ENCODE measurements at regions not wholly inside any gene's neighbourhood (a gene's known extent, or its start where the extent isn't known, plus 50 kb on each side); places are given as distances from the start of the nearest gene placed in this dataset.
"Not testable (repeated sequence)": the region's sequence is repeated elsewhere in the genome, so short reads cannot be mapped to it uniquely, and the experiment has no call there.

- DNase-seq: no peak
These were observed 165.5 kb upstream of the SALL3 start for GRCh38 chr18:78813936-78814710.

DNA sequence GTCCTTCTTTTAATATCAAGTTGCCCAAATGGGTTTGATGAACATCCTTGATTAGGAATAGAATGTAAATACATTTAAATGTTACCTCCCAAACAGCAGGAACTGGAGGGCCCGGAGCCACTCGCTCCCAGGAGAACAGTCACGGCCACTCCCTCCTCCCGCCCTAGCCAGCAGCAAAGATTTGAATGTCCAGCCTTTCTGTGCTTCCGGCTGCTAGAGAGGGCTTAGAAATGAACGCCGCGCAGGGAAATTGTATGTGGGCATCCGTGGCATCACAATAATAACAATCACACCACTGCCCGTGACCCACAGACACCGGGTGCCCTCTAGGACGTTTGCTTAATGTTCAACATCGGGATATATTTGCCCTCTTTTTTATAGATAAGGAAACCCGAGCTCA, 164.9 kb upstream of the SALL3 start:
- DNase-seq: no peak

GRCh38 chr18:78816114-78816513, 163.5 kb upstream of the SALL3 start:
- DNase-seq: no peak

DNA sequence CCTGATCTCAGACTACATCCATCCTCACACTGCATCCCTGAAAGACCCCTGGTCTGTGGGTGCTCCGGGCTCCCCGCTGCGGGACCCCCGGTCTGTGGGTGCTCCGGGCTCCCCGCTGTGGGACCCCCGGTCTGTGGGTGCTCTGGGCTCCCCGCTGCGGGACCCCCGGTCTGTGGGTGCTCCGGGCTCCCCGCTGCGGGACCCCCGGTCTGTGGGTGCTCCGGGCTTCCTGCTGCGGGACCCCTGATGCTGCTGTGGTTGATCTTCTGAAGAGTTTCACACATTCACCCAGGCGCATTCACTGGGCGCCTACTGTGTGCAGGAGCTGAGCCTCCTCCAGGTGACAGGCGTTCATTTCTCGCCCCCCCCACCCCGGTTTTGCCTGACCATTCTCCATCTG, 162.7 kb upstream of the SALL3 start:
- DNase-seq: no peak

GRCh38 chr18:78818495-78818894, 161.1 kb upstream of the SALL3 start:
- no peak for DNase-seq

- DNase-seq: no peak
These were observed 160.7 kb upstream of the SALL3 start for GRCh38 chr18:78818961-78819360.

- no peak for DNase-seq
These were observed 159.3 kb upstream of the SALL3 start for GRCh38 chr18:78820161-78820834.

DNA sequence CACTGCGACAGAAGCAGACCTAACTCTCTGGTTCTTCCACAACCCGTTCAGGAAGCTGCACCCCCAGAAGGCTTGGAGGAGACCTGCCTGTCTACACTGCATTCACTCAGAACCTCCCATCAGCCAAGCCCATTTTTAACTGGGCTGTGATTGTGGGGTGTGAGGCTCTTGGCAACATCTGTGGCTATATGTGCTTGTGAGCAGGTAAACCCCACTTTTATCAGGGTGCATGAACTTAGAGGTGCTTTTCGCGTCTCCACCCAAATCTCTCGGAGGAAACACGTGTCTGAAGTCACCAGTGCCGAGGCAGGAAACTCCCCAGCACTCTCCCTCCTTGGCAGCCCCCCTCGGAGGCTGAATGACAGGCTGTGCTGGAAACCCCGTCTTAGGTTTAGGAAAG, 158.2 kb upstream of the SALL3 start:
- DNase-seq: no peak

GRCh38 chr18:78822171-78822948, 157.3 kb upstream of the SALL3 start:
- DNase-seq: no peak

- DNase-seq: no peak
These were observed 156.7 kb upstream of the SALL3 start for GRCh38 chr18:78822949-78823285.

GRCh38 chr18:78825168-78825567, 154.4 kb upstream of the SALL3 start:
- no peak for DNase-seq

DNA sequence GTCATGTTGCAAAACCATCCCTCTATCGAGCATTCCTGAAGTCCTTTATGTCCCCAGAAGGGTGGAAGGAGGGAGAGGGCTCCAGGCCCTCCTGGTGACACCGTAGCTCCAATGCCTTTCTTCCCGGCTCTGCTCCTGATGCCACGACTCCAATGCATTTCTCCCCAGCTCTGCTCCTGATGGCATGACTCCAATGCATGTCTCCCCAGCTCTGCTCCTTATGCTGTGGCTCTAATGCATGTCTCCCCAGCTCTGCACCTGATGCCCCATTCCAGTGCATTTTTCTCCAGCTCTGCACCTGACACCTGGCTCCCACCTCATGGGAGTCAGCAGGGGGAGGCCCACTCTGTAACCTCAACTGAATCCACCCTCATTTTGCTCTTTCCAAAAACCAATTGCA, 153.0 kb upstream of the SALL3 start:
- no peak for DNase-seq

DNA sequence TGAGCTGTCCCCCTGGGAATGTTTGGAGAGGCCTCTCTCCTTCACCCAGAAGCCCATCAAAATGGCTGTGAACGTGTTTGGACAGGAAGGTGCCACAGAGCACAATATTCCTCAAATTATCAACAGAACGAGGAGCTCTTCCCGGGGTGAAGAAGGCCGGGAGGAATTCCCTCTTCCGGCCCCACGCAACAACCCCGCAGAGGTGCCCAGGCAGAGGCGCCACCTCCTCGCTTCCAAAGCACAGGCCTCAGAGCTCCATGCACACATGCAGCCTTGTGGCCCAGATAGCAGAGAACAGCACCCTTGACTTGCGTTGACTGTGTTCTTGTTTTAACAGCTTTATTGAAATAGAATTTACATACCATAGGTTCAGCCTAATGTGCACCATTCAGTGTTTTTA, 152.5 kb upstream of the SALL3 start:
- DNase-seq: no peak

DNA sequence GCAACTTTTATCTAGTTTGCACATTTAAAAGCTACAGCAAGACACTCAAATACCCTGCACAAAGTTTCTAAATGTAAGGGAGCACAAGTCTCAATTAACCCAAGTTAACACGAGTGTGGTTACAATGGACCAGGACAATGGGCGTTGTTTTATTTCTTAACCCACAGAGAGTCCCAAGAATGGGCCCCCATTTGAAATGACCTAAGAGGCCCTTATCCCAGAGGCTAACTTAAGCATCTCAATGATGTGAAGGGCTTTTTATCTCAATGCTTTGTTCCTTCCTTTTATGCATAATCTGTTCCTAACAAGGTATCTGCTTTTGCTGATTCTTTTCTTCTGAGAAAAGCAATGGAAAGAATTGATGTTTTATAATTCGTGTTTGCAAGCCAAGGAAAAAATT, 151.5 kb upstream of the SALL3 start:
- no peak for DNase-seq

DNA sequence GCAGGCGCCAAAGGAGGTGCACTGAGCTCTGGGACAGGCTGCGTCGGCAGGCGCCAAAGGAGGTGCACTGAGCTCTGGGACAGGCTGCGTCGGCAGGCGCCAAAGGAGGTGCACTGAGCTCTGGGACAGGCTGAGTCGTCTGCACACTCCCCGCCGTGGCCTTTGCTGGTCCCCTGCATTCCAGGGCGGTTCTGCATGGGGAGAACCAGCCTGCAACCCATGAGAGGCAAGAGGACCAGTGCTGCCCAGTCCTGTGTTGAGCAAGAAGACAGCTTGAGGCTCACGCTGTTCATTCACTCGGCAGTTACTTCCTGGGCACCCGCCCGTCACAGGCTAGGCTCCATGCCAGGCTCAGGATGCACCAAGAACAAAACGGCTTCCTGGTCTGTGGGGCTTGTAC, 150.6 kb upstream of the SALL3 start:
- DNase-seq: not testable (repeated sequence)

DNA sequence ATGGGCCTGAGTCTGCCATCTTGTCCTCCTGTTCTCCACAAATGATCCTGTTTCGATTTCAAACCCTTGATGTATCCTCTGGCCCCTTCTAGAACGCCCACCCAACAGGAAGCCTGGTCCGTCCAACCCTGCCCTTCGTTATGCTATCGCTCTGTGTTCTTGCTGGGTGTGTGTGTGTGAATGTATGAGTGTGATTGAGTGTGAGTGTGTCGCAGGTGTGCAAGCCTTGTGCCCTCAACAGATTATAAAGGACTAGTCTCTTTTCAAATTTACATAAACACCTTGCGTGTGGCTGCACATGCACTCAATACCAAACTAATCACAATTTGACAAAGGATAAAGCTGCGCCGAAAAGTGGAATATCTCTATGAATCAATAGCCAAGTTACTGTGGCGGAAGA, 149.5 kb upstream of the SALL3 start:
- no peak for DNase-seq

- no peak for DNase-seq
These were observed 148.8 kb upstream of the SALL3 start for GRCh38 chr18:78830826-78831225.

DNA sequence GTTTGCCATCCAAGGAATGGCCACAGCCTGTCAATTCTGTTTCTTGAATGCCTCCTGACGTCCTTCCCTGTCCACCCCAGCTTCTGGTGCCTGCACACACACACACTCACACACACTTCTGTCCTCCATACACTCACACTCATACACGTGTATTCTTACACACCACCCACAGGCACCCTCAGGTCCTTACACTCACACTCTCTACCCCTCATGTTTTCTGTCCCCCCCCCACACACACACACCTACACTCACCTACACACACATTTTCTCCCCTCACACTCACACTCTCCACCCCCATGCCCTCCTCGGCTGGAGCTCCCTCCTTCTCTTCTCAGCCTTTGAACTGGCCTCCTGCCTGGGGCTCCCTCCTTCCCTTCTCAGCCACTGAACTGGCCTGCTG, 148.0 kb upstream of the SALL3 start:
- no peak for DNase-seq

- no peak for DNase-seq
These were observed 145.8 kb upstream of the SALL3 start for GRCh38 chr18:78833833-78834232.

DNA sequence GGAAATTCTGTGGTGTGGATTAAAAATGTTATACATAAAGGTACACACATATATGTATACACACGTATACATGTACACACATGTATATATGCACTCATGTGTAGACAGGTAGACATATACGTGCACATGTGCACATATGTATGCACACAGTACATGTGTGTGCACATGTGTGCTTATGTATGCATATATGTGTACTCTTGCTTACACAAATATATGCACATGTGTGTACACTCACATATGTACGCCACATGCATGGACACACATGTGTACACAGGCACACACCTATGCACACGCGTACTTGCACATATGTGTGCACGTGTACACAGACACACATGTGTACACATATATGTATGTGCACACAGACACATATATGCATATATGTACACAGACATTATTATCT, 142.8 kb upstream of the SALL3 start:
- no peak for DNase-seq

DNA sequence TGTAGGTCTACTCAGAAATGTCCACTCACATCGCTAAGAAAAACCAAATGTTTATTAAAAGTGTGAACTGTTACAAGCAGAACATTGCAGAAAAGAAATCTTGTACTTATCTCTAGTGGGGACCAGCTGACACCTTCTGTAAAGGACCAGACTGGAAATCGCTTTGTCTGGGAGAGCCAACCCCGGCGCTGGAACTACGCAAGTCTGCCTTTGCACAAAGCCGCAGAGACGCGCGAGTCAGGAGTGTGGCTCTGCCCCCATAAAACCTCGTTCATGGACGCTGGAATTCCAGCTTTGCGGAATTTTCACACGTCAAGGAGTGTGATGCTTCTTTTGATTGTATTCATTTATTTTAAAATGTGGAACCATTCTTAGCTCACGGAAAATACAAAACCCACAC, 141.9 kb upstream of the SALL3 start:
- no peak for DNase-seq

GRCh38 chr18:78838183-78838582, 141.4 kb upstream of the SALL3 start:
- no peak for DNase-seq

DNA sequence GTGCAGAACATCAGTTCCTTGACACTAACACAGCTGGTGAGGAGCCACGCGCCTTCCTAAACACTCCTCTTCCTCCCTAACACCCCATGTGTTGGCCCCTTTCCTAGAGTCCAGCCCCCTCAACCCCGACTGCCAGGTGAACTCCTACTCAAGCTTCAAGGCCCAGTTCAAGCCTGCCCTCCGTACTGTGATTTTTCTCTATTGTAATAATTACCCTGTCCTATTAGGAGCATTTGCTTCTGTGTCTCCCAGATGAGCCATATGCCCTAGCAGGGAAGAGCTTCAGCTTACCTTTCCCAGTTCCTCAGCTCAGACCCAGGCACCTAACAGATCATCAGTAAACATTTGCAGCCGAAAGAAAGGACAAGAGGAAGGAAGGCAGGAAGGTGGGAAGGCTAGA, 130.6 kb upstream of the SALL3 start:
- DNase-seq: no peak

DNA sequence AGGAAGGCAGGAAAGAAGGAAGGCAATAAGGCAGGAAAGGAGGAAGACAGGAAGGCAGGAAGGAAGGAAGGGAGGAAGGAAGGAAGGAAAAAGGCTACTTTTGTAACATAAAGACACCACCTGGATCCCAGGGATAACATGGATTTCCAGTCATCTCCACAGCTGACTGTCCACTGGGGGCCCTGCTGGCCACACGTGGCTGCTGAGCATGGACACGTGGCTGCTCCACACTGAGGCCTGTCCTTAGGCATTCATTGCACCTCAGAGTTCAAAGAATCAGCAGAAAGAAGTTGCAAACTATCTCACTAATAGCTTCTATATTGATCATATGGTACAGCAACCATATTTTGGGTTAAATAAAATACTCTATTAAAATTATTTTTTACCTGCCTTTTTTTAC, 130.2 kb upstream of the SALL3 start:
- DNase-seq: no peak
